Colonic mucosa (tissue), 4 donors: ENCODE measurements at regions not wholly inside any gene's neighbourhood (a gene's known extent, or its start where the extent isn't known, plus 50 kb on each side); places are given as distances from the start of the nearest gene placed in this dataset.

Source experiments
- DNase-seq: peaks from one replicate; pipeline ENCODE4 v3.0.0-alpha.2; 2020
- H3K27ac ChIP-seq: fragments of 200-600 bp; one replicate; pipeline ENCODE4 v1.8.0; 2021
- H3K27me3 ChIP-seq: fragments of 200-600 bp; one replicate; pipeline ENCODE4 v1.8.0; 2021
- H3K36me3 ChIP-seq: fragments of 200-600 bp; one replicate; pipeline ENCODE4 v1.8.0; 2021
- H3K4me1 ChIP-seq: fragments of 200-600 bp; one replicate; pipeline ENCODE4 v1.8.0; 2021; ENCODE audit warnings: mild to moderate bottlenecking
- H3K4me3 ChIP-seq: fragments of 200-600 bp; one replicate; pipeline ENCODE4 v1.8.0; 2021
- H3K9ac ChIP-seq, 2 donors: one replicate each; pipeline ENCODE4 v1.7.0; 2013; ENCODE audit warnings: control low read depth in 2 of 2, low read depth in 2 of 2, low read length in 2 of 2
- H3K9me3 ChIP-seq: fragments of 200-600 bp; one replicate; pipeline ENCODE4 v1.8.0; 2021
- CTCF ChIP-seq: fragments of 200-600 bp; IDR thresholded peaks from one replicate; pipeline ENCODE4 v1.8.0; 2022; ENCODE audit warnings: antibody characterized with exemption, mild to moderate bottlenecking
- intact Hi-C: fragments of 100-400 bp; cut with DNase I; formaldehyde crosslinking; loops from one replicate; pipeline ENCODE4 v1.14.1; 2022
- donor health status: healthy.
- donor health status: DM: no; HTN: no; CAD: no.
- donor health status: DM: no; HTN: no; CAD: no.

DNA sequence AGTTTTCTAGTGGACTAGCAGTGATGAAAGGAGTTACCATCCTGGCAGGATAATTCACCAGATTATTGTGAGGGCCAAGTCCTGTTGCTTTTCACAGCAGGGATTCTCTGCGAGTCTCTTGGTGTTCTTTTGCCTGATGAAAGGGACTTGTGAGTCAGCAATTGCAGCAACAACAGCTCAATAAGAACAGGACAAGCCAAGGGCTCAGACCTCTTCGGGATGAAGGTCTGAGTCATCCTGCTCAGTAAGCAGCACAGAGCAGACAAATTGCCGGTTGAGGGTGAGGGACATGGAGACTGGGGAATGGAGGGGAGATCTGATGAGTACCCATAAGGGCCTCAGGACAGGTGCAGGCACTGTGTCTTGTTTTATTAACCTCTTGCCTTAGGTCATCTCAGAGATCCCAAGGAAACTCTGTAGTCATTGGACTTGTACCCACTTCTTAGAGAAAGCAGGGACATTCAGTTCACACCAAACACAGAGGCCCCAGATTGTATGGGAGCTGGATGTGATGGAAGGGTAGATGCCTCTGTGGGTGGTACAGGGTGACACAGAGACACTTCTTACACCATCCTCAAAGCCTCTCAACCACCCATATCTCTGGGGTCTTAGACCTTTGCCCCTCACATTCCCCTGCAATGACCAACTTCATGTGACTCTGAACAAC lies 173.8 kb upstream of the TLE3 start:
- no peak overlapping the region for H3K27ac ChIP-seq

DNA sequence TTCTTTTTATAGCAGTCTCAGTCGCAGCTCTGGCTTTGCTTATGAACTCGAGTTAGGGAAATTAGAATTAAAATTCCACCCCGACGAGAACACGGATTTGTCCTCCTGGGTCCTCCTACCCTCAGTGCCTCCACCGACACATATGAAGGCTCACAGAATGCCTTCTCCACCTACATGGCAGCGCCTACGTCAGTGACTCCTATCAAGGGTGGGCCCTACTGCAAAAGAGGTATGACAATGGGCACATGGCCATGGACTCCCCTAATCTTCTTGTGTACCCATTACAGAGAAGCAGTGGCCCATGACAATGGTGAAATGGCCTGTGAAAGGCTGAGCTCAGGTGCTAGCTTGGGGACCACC lies 173.0 kb upstream of the TLE3 start:
- H3K36me3 ChIP-seq, result no peaks in the 10 kb centered on the region
- no peaks in the 10 kb centered on the region for H3K27me3 ChIP-seq
- intact Hi-C loops, result no loop called here
- H3K9ac ChIP-seq, result no peak overlapping the region
- no peak overlapping the region for H3K27ac ChIP-seq
- H3K4me3 ChIP-seq, result no peak overlapping the region
- TF ChIP-seq CTCF, result no peak
- DNase-seq, result no peak
- H3K4me1 ChIP-seq, result no peaks in the 10 kb centered on the region
- no peaks in the 10 kb centered on the region for H3K9me3 ChIP-seq

More for the DNA sequence above, 173.8 kb upstream of the TLE3 start:
- Histone ChIP-seq H3K9ac (no peak overlapping the region), H3K27me3 (no peaks in the 10 kb centered on the region), H3K9me3 (no peaks in the 10 kb centered on the region), H3K4me3 (no peak overlapping the region), H3K36me3 (no peaks in the 10 kb centered on the region), H3K4me1 (no peaks in the 10 kb centered on the region)
- DNase-seq, result no peak
- intact Hi-C loops, result no loop called here
- no peak for TF ChIP-seq CTCF

DNA sequence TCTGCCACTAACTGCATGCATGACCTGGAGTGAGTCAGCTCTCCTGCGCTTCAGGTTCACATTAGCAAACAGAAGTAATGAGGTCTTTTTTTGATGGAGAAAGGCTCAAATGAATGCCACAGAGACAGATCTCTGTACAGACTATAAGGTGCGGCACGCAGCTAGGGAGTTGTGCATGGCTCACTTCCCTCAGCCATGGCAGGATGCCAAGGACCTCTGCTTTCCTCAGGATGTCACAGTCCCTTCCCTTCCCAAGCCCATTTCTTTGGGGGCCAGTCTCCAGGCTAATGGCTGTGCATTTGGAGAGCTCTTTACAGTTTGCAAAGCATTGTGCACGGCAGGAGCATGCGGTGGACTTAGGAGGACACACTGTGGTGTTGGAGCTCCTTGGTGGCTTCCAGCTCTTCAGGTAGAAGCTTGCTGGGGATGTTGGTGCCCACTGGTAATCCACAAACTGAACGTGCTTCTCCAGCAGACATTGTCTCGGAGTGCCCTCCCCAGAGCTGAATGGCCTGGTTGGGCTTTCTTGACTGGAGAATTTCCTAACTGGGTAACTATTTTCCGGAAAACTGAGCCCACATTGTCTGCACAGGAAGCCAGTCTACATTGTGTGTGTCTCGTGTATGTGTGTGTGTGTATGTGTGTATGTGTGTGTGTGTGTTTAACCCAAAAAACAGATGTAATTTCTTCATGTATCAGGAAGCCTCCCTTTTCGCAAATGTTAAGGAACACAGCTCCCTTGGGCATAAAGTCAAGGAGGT lies 172.5 kb upstream of the TLE3 start:
- DNase-seq, result no peak
- Histone ChIP-seq H3K36me3 (no peaks in the 10 kb centered on the region), H3K9ac (no peak overlapping the region), H3K27me3 (no peaks in the 10 kb centered on the region), H3K4me3 (no peak overlapping the region), H3K4me1 (no peaks in the 10 kb centered on the region), H3K27ac (no peak overlapping the region), H3K9me3 (no peaks in the 10 kb centered on the region)
- intact Hi-C loops, result loop anchor here (10.0 kb wide), 1 partner anchor 165 kb away; no protein-coding TSS in a partner anchor
- no peak for TF ChIP-seq CTCF

DNA sequence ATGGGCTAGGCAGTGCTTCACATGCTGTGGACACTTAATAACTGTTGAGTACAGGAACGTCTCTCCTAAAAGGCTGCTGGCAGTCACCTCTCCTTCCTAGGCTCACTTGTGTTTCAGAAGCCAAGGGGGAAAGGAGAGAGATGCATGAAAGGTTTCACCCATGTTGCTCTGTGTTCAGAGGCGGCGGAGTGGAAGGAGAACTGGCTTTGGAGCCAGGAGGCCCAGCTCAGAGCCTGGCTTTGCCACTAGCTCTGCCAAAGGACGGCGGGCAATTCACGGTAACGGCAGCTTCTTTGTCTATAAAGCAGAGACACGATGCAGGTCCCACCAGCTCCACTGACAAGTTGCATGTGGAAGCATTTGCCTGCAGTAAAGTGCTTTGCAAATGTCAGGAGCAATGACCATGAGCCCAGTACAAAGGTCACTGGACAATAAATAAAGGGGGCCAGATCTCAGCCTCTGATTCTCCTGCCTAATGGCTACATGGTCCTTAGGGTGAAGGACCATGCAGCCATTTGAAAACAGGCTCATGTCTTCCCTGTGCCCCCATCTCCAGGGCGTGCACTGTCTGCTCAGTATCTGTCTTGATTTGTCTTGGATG lies 171.7 kb upstream of the TLE3 start:
- Histone ChIP-seq H3K4me1 (no peaks in the 10 kb centered on the region), H3K4me3 (no peak overlapping the region), H3K36me3 (no peaks in the 10 kb centered on the region), H3K27ac (no peak overlapping the region), H3K27me3 (no peaks in the 10 kb centered on the region), H3K9ac (no peak overlapping the region), H3K9me3 (no peaks in the 10 kb centered on the region)
- TF ChIP-seq CTCF, result no peak
- no peak for DNase-seq
- intact Hi-C loops, result loop anchor here (10.0 kb wide), 1 partner anchor 165 kb away; no protein-coding TSS in a partner anchor

DNA sequence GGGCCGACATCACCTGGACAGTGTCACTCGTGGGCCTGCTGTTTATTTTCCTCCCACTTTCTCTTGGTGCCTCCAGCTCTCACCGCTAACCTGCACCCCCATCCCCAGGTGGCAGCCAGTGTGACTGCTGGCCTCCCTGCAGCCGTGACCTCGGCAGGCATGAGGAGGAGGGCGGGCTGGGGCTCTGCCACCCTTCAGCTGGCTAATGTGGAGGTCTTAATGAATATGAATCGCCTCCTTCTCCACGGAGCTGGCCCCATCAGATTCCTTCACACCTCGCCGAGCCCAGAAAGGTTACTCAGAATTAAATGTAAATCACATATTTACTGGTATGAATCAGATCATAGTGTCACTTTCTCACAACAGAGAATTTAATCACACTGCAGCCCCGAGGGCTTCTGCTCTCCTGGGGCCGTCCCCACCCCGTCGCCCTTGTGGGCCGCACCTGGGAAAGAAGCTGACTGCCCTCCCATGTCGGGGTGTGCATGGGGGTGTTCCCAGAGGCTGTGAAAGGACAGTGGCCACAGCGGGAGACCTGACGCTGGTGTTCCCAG lies 171.1 kb upstream of the TLE3 start:
- intact Hi-C loops, result loop anchor here (10.0 kb wide), 1 partner anchor 164 kb away; no protein-coding TSS in a partner anchor
- Histone ChIP-seq H3K9ac (no peak overlapping the region), H3K4me3 (no peak overlapping the region), H3K9me3 (no peaks in the 10 kb centered on the region), H3K27me3 (no peaks in the 10 kb centered on the region), H3K4me1 (no peaks in the 10 kb centered on the region), H3K36me3 (no peaks in the 10 kb centered on the region), H3K27ac (no peak overlapping the region)
- DNase-seq, result no peak
- no peak for TF ChIP-seq CTCF
